HEK293 (cell line): ENCODE measurements at regions not wholly inside any gene's neighbourhood (a gene's known extent, or its start where the extent isn't known, plus 50 kb on each side); places are given as distances from the start of the nearest gene placed in this dataset.

Source experiments
- CTCF ChIA-PET: fragments of 350-600 bp; formaldehyde crosslinking; extraction: SDS; loops from one replicate; lab custom pipeline; 2021; ENCODE audit warnings: antibody characterized with exemption; lab: Yijun Ruan, JAX
- POLR2A ChIA-PET: fragments of 300-600 bp; formaldehyde crosslinking; extraction: SDS; loops from one replicate; lab custom pipeline; 2020; ENCODE audit warnings: antibody characterized with exemption, inconsistent platforms; lab: Yijun Ruan, JAX
- H3K27ac ChIP-seq: fragments of 200-500 bp; sonication (Bioruptor generic); 2 replicates; pipeline ENCODE4 v1.5.1; 2014; ENCODE audit warnings: low read depth, low read length, control low read depth, inconsistent platforms; ENCODE audit errors: extremely low read depth
- H3K36me3 ChIP-seq, 2 experiments: fragments of 200-500 bp in 1 of 2; sonication (Bioruptor generic) in 1 of 2; 1 replicate in 1 of 2; 2 replicates in 1 of 2; pipeline ENCODE4 v1.5.1; 2014 to 2017; ENCODE audit warnings: inconsistent platforms in 2 of 2, low read length in 2 of 2; ENCODE audit not compliant: control insufficient read depth in 2 of 2, insufficient read depth in 1 of 2
- H3K4me1 ChIP-seq: fragments of 200-500 bp; sonication (Bioruptor generic); 2 replicates; pipeline ENCODE4 v1.5.1; 2014; ENCODE audit warnings: mild to moderate bottlenecking, low read length, inconsistent platforms; ENCODE audit not compliant: control insufficient read depth, insufficient read depth
- H3K4me3 ChIP-seq: 2 replicates; pipeline ENCODE4 v1.5.1; 2011; ENCODE audit warnings: low read depth, mild to moderate bottlenecking, control low read depth, low read length, moderate library complexity
- H3K9me3 ChIP-seq: fragments of 200-500 bp; sonication (Bioruptor generic); 2 replicates; pipeline ENCODE4 v1.5.1; 2014; ENCODE audit warnings: low read depth, low read length, inconsistent platforms; ENCODE audit not compliant: control insufficient read depth, insufficient read depth
- BCL11A ChIP-seq: fragments of 450-650 bp; formaldehyde crosslinking; IDR thresholded peaks from 2 replicates; pipeline ENCODE4 v1.5.1; 2016; ENCODE audit warnings: low read depth, missing biosample characterization, missing genetic modification characterization
- HOXA7 ChIP-seq: sonication (generic); formaldehyde crosslinking; IDR thresholded peaks from 2 replicates; pipeline ENCODE4 v1.8.1; 2022; ENCODE audit warnings: missing genetic modification reagents, borderline replicate concordance
- SP2 ChIP-seq: fragments of 450-650 bp; formaldehyde crosslinking; IDR thresholded peaks from 2 replicates; pipeline ENCODE4 v1.5.1; 2016; ENCODE audit warnings: missing biosample characterization, missing genetic modification characterization
- ZNF121 ChIP-seq: fragments of 450-650 bp; formaldehyde crosslinking; IDR thresholded peaks from 2 replicates; pipeline ENCODE4 v1.5.1; 2016; ENCODE audit warnings: missing biosample characterization, missing genetic modification characterization
- ZNF146 ChIP-seq: fragments of 450-650 bp; formaldehyde crosslinking; IDR thresholded peaks from 2 replicates; pipeline ENCODE4 v1.5.1; 2016; ENCODE audit warnings: missing biosample characterization, missing genetic modification characterization
- ZNF2 ChIP-seq: fragments of 450-650 bp; formaldehyde crosslinking; IDR thresholded peaks from 2 replicates; pipeline ENCODE4 v1.5.1; 2016; ENCODE audit warnings: missing biosample characterization, missing genetic modification characterization
- ZNF23 ChIP-seq: fragments of 450-650 bp; formaldehyde crosslinking; IDR thresholded peaks from 2 replicates; pipeline ENCODE4 v1.5.1; 2016; ENCODE audit warnings: missing biosample characterization, missing genetic modification characterization, borderline replicate concordance
- ZNF248 ChIP-seq: fragments of 450-650 bp; formaldehyde crosslinking; IDR thresholded peaks from 2 replicates; pipeline ENCODE4 v1.5.1; 2017; ENCODE audit warnings: missing biosample characterization, missing genetic modification characterization
- ZNF302 ChIP-seq: fragments of 450-650 bp; formaldehyde crosslinking; IDR thresholded peaks from 2 replicates; pipeline ENCODE4 v1.5.1; 2016; ENCODE audit warnings: missing biosample characterization, missing genetic modification characterization, low read depth
- ZNF341 ChIP-seq: fragments of 450-650 bp; formaldehyde crosslinking; IDR thresholded peaks from 2 replicates; pipeline ENCODE4; 2016; ENCODE audit warnings: low read depth, missing biosample characterization, missing genetic modification characterization
- ZNF404 ChIP-seq: fragments of 450-650 bp; formaldehyde crosslinking; IDR thresholded peaks from 2 replicates; pipeline ENCODE4 v1.5.1; 2017; ENCODE audit warnings: missing biosample characterization, missing genetic modification characterization
- ZNF514 ChIP-seq: fragments of 450-650 bp; formaldehyde crosslinking; IDR thresholded peaks from 2 replicates; pipeline ENCODE4 v1.5.1; 2016; ENCODE audit warnings: missing biosample characterization, missing genetic modification characterization
- ZNF792 ChIP-seq: fragments of 450-650 bp; formaldehyde crosslinking; IDR thresholded peaks from 2 replicates; pipeline ENCODE4 v1.5.1; 2016; ENCODE audit warnings: missing biosample characterization, missing genetic modification characterization
- ZSCAN23 ChIP-seq: fragments of 450-650 bp; formaldehyde crosslinking; IDR thresholded peaks from 2 replicates; pipeline ENCODE4 v1.5.1; 2016; ENCODE audit warnings: missing biosample characterization, missing genetic modification characterization
- TF ChIP-seq, protein P1 (sequence below): fragments of 450-650 bp; formaldehyde crosslinking; conservative IDR thresholded peaks from 2 replicates; pipeline ENCODE4 v1.5.1; 2016; ENCODE audit warnings: low read depth, missing biosample characterization, missing genetic modification characterization
- TF ChIP-seq, protein P2 (sequence below): fragments of 450-650 bp; formaldehyde crosslinking; IDR thresholded peaks from 2 replicates; pipeline ENCODE4 v1.5.1; 2016; ENCODE audit warnings: missing biosample characterization, missing genetic modification characterization
- TF ChIP-seq, protein P3 (sequence below): fragments of 450-650 bp; formaldehyde crosslinking; IDR thresholded peaks from 2 replicates; pipeline ENCODE4 v1.5.1; 2016; ENCODE audit warnings: missing biosample characterization, missing genetic modification characterization, low read depth
- TF ChIP-seq, protein P4 (sequence below): fragments of 450-650 bp; formaldehyde crosslinking; IDR thresholded peaks from 2 replicates; pipeline ENCODE4 v1.5.1; 2016; ENCODE audit warnings: missing biosample characterization, missing genetic modification characterization
- TF ChIP-seq, protein P5 (sequence below): fragments of 450-650 bp; formaldehyde crosslinking; IDR thresholded peaks from 2 replicates; pipeline ENCODE4 v1.5.1; 2016; ENCODE audit warnings: missing biosample characterization, missing genetic modification characterization

DNA sequence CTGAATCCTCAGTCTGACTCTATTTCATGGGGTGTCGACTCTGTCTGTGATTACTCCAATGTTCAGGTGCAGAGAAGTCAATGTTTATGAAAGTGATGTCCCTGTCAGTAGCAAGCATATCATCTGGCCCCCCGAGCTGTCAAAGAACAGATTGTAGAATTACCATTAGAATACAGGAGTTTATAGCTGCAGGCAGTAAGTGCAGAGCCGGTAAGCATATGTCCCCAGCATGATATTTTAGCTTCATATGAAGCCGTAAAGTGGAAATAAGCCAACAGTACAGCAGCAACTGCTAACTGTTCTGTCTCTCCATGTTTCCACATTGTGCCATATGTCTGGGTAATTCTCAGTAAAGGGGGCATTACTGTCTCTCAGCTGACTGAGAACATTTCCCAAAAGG, 541.8 kb downstream of the SOX11 start:
- no peaks in the 10 kb centered on the region for H3K36me3 ChIP-seq
- no peaks in the 10 kb centered on the region for H3K4me1 ChIP-seq
- no peaks in the 10 kb centered on the region for H3K9me3 ChIP-seq
- POLR2A ChIA-PET = no interaction called here
- H3K4me3 ChIP-seq = no peak overlapping the region
- CTCF ChIA-PET = interaction anchor here (0.6 kb wide), 1 partner anchor 130 kb away, joined by 3 read pairs; no protein-coding TSS in a partner anchor
- no peak overlapping the region for H3K27ac ChIP-seq
- TF ChIP-seq ZNF514 (tag by site-specific recombination) (no peak), ZNF121 (tag by site-specific recombination) (no peak), ZNF341 (no peak), ZNF23 (no peak), ZSCAN23 (tag by site-specific recombination) (no peak), ZNF792 (tag by site-specific recombination) (no peak), ZNF248 (tag by site-specific recombination) (no peak), BCL11A (tag by site-specific recombination) (no peak), SP2 (tag by site-specific recombination) (no peak), HOXA7 (CRISPR knock-in tag) (no peak), ZNF302 (tag by site-specific recombination) (no peak), ZNF146 (tag by site-specific recombination) (no peak), ZNF2 (tag by site-specific recombination) (no peak), ZNF404 (tag by site-specific recombination) (no peak)
- TF ChIP-seq, protein P1, sequence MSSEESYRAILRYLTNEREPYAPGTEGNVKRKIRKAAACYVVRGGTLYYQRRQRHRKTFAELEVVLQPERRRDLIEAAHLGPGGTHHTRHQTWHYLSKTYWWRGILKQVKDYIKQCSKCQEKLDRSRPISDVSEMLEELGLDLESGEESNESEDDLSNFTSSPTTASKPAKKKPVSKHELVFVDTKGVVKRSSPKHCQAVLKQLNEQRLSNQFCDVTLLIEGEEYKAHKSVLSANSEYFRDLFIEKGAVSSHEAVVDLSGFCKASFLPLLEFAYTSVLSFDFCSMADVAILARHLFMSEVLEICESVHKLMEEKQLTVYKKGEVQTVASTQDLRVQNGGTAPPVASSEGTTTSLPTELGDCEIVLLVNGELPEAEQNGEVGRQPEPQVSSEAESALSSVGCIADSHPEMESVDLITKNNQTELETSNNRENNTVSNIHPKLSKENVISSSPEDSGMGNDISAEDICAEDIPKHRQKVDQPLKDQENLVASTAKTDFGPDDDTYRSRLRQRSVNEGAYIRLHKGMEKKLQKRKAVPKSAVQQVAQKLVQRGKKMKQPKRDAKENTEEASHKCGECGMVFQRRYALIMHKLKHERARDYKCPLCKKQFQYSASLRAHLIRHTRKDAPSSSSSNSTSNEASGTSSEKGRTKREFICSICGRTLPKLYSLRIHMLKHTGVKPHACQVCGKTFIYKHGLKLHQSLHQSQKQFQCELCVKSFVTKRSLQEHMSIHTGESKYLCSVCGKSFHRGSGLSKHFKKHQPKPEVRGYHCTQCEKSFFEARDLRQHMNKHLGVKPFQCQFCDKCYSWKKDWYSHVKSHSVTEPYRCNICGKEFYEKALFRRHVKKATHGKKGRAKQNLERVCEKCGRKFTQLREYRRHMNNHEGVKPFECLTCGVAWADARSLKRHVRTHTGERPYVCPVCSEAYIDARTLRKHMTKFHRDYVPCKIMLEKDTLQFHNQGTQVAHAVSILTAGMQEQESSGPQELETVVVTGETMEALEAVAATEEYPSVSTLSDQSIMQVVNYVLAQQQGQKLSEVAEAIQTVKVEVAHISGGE = no peak
- TF ChIP-seq, protein P2, sequence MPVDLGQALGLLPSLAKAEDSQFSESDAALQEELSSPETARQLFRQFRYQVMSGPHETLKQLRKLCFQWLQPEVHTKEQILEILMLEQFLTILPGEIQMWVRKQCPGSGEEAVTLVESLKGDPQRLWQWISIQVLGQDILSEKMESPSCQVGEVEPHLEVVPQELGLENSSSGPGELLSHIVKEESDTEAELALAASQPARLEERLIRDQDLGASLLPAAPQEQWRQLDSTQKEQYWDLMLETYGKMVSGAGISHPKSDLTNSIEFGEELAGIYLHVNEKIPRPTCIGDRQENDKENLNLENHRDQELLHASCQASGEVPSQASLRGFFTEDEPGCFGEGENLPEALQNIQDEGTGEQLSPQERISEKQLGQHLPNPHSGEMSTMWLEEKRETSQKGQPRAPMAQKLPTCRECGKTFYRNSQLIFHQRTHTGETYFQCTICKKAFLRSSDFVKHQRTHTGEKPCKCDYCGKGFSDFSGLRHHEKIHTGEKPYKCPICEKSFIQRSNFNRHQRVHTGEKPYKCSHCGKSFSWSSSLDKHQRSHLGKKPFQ (tag by site-specific recombination) = no peak
- TF ChIP-seq, protein P3, sequence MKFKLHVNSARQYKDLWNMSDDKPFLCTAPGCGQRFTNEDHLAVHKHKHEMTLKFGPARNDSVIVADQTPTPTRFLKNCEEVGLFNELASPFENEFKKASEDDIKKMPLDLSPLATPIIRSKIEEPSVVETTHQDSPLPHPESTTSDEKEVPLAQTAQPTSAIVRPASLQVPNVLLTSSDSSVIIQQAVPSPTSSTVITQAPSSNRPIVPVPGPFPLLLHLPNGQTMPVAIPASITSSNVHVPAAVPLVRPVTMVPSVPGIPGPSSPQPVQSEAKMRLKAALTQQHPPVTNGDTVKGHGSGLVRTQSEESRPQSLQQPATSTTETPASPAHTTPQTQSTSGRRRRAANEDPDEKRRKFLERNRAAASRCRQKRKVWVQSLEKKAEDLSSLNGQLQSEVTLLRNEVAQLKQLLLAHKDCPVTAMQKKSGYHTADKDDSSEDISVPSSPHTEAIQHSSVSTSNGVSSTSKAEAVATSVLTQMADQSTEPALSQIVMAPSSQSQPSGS (tag by site-specific recombination) = no peak
- TF ChIP-seq, protein P4, sequence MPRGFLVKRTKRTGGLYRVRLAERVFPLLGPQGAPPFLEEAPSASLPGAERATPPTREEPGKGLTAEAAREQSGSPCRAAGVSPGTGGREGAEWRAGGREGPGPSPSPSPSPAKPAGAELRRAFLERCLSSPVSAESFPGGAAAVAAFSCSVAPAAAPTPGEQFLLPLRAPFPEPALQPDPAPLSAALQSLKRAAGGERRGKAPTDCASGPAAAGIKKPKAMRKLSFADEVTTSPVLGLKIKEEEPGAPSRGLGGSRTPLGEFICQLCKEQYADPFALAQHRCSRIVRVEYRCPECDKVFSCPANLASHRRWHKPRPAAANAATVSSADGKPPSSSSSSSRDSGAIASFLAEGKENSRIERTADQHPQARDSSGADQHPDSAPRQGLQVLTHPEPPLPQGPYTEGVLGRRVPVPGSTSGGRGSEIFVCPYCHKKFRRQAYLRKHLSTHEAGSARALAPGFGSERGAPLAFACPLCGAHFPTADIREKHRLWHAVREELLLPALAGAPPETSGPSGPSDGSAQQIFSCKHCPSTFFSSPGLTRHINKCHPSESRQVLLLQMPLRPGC (tag by site-specific recombination) = no peak
- TF ChIP-seq, protein P5, sequence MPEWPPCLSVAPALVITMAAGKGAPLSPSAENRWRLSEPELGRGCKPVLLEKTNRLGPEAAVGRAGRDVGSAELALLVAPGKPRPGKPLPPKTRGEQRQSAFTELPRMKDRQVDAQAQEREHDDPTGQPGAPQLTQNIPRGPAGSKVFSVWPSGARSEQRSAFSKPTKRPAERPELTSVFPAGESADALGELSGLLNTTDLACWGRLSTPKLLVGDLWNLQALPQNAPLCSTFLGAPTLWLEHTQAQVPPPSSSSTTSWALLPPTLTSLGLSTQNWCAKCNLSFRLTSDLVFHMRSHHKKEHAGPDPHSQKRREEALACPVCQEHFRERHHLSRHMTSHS (tag by site-specific recombination) = no peak
